ENCODE measurements at regions not wholly inside any gene's neighbourhood (a gene's known extent, or its start where the extent isn't known, plus 50 kb on each side); places are given as distances from the start of the nearest gene placed in this dataset.

- no peaks in the 10 kb centered on the region for H3K9me3 ChIP-seq (replicated peaks in 1 of 2; ENCODE audit: control insufficient read depth in 1 of 2, insufficient read depth in 1 of 2, low read length in 2 of 2)
- Mint-ChIP-seq H3K9me3 (peaks cover 0 to 2% (median 0%) of the 10 kb centered on the region in 7 donors), H3K36me3 (no peaks in the 10 kb centered on the region), H3K4me1 (no peaks in the 10 kb centered on the region), H3K27ac (no peak overlapping the region), H3K27me3 (ENCODE audit: low read depth in 3 of 3) (peaks cover 0 to 2% (median 0%) of the 10 kb centered on the region in 3 donors), H3K4me3 (no peak overlapping the region)
- DNase-seq = no peak
- no peaks in the 10 kb centered on the region for H3K79me2 ChIP-seq (ENCODE audit: insufficient read depth, low read length)
- no CpG with 5 or more reads among the region's 3 CpGs for WGBS (ENCODE audit: insufficient coverage)
- no peak overlapping the region for H3K27ac ChIP-seq (ENCODE audit: low read depth in 1 of 2, low read length in 2 of 2)
- no peaks in the 10 kb centered on the region for H4K20me1 ChIP-seq (ENCODE audit: insufficient read depth, low read length)
- H3K4me3 ChIP-seq (replicated peaks in 1 of 3; ENCODE audit: low read depth in 2 of 3, low read length in 3 of 3) = no peak overlapping the region
- no peak overlapping the region for H3K9ac ChIP-seq (ENCODE audit: insufficient read depth, low read length, poor library complexity, severe bottlenecking)
- no peak overlapping the region for H2AFZ ChIP-seq (ENCODE audit: insufficient read depth, low read depth, low read length, poor library complexity, severe bottlenecking)
- H3K4me1 ChIP-seq (ENCODE audit: control insufficient read depth in 1 of 2, insufficient read depth in 2 of 2, low read length in 2 of 2) = no peaks in the 10 kb centered on the region
- TF ChIP-seq CTCF (IDR thresholded peaks at IDR 0.05) = no peak
- intact Hi-C loops (cut with micrococcal nuclease) = no loop called here
- H3K27me3 ChIP-seq (ENCODE audit: control insufficient read depth in 2 of 2, insufficient read depth in 2 of 2, low read length in 2 of 2) = no peaks in the 10 kb centered on the region
- no peaks in the 10 kb centered on the region for H3K36me3 ChIP-seq (replicated peaks in 1 of 2; ENCODE audit: control insufficient read depth in 1 of 2, insufficient read depth in 2 of 2, low read length in 2 of 2)
- H3K4me2 ChIP-seq (replicated peaks; ENCODE audit: extremely low read depth, low read length, poor library complexity, severe bottlenecking) = no peak overlapping the region
These were observed 103.9 kb upstream of the TMEFF2 start for GRCh38 chr2:192298664-192299063.

- Mint-ChIP-seq H3K27ac (no peak overlapping the region), H3K4me3 (no peak overlapping the region), H3K9me3 (no peaks in the 10 kb centered on the region), H3K4me1 (no peaks in the 10 kb centered on the region), H3K27me3 (ENCODE audit: low read depth in 3 of 3) (peaks cover 0 to 2% (median 0%) of the 10 kb centered on the region in 3 donors), H3K36me3 (no peaks in the 10 kb centered on the region)
- no CpG with 5 or more reads among the region's 2 CpGs for WGBS (ENCODE audit: insufficient coverage)
- no peak overlapping the region for H3K27ac ChIP-seq (ENCODE audit: low read depth in 1 of 2, low read length in 2 of 2)
- no peak overlapping the region for H2AFZ ChIP-seq (ENCODE audit: insufficient read depth, low read depth, low read length, poor library complexity, severe bottlenecking)
- H3K79me2 ChIP-seq (ENCODE audit: insufficient read depth, low read length) = no peaks in the 10 kb centered on the region
- no peak for DNase-seq
- H3K4me2 ChIP-seq (replicated peaks; ENCODE audit: extremely low read depth, low read length, poor library complexity, severe bottlenecking) = no peak overlapping the region
- H3K4me1 ChIP-seq (ENCODE audit: control insufficient read depth in 1 of 2, insufficient read depth in 2 of 2, low read length in 2 of 2) = no peaks in the 10 kb centered on the region
- TF ChIP-seq CTCF (IDR thresholded peaks at IDR 0.05) = no peak
- no peak overlapping the region for H3K4me3 ChIP-seq (replicated peaks in 1 of 3; ENCODE audit: low read depth in 2 of 3, low read length in 3 of 3)
- H3K9me3 ChIP-seq (replicated peaks in 1 of 2; ENCODE audit: control insufficient read depth in 1 of 2, insufficient read depth in 1 of 2, low read length in 2 of 2) = no peaks in the 10 kb centered on the region
- no peaks in the 10 kb centered on the region for H3K36me3 ChIP-seq (replicated peaks in 1 of 2; ENCODE audit: control insufficient read depth in 1 of 2, insufficient read depth in 2 of 2, low read length in 2 of 2)
- H3K9ac ChIP-seq (ENCODE audit: insufficient read depth, low read length, poor library complexity, severe bottlenecking) = no peak overlapping the region
- intact Hi-C loops (cut with micrococcal nuclease) = no loop called here
- H3K27me3 ChIP-seq (ENCODE audit: control insufficient read depth in 2 of 2, insufficient read depth in 2 of 2, low read length in 2 of 2) = no peaks in the 10 kb centered on the region
- no peaks in the 10 kb centered on the region for H4K20me1 ChIP-seq (ENCODE audit: insufficient read depth, low read length)
These were observed 97.7 kb upstream of the TMEFF2 start for GRCh38 chr2:192292478-192292877.

Measured in CD14-positive monocyte (primary cell).